NCI-H345 treated with DMSO at 0.1 percent for 48 hours (cell line): ENCODE measurements at regions not wholly inside any gene's neighbourhood (a gene's known extent, or its start where the extent isn't known, plus 50 kb on each side); places are given as distances from the start of the nearest gene placed in this dataset.
"Not testable (repeated sequence)": the region's sequence is repeated elsewhere in the genome, so short reads cannot be mapped to it uniquely, and the experiment has no call there.

ENCODE experiments used
- DNase-seq: peaks from one replicate; lab custom pipeline; 2025; ENCODE audit not compliant: unreplicated experiment; lab: John Stamatoyannopoulos, UW

GRCh38 chr7:68559518-68559917, 1038.8 kb upstream of the AUTS2 start:
- no peak for DNase-seq

- no peak for DNase-seq
These were observed 1035.9 kb upstream of the AUTS2 start for GRCh38 chr7:68562323-68562899.

GRCh38 chr7:68564306-68565135, 1033.8 kb upstream of the AUTS2 start:
- DNase-seq: no peak

GRCh38 chr7:68571286-68571685, 1027.0 kb upstream of the AUTS2 start:
- DNase-seq: no peak

- DNase-seq: peak; percentile 73
These were observed 1024.8 kb upstream of the AUTS2 start for GRCh38 chr7:68573271-68574005.

GRCh38 chr7:68576366-68576765, 1021.9 kb upstream of the AUTS2 start:
- no peak for DNase-seq

- DNase-seq: no peak
These were observed 1016.9 kb upstream of the AUTS2 start for GRCh38 chr7:68581417-68581816.

GRCh38 chr7:68587599-68587998, 1010.7 kb upstream of the AUTS2 start:
- DNase-seq: no peak

- DNase-seq: no peak
These were observed 996.4 kb upstream of the AUTS2 start for GRCh38 chr7:68601826-68602225.

GRCh38 chr7:68604541-68604940, 993.7 kb upstream of the AUTS2 start:
- DNase-seq: no peak

GRCh38 chr7:68610701-68611100, 987.6 kb upstream of the AUTS2 start:
- no peak for DNase-seq

GRCh38 chr7:68613405-68613804, 984.9 kb upstream of the AUTS2 start:
- no peak for DNase-seq

GRCh38 chr7:68613897-68614296, 984.4 kb upstream of the AUTS2 start:
- DNase-seq: no peak

- no peak for DNase-seq
These were observed 978.7 kb upstream of the AUTS2 start for GRCh38 chr7:68619526-68619925.

GRCh38 chr7:68622500-68622899, 975.8 kb upstream of the AUTS2 start:
- peak; percentile 32 for DNase-seq

- no peak for DNase-seq
These were observed 975.2 kb upstream of the AUTS2 start for GRCh38 chr7:68623030-68623429.

GRCh38 chr7:68627247-68627864, 970.9 kb upstream of the AUTS2 start:
- DNase-seq: no peak

GRCh38 chr7:68630914-68631313, 967.4 kb upstream of the AUTS2 start:
- not testable (repeated sequence) for DNase-seq

GRCh38 chr7:68640103-68640502, 958.2 kb upstream of the AUTS2 start:
- no peak for DNase-seq

- no peak for DNase-seq
These were observed 955.5 kb upstream of the AUTS2 start for GRCh38 chr7:68642727-68643126.

GRCh38 chr7:68663392-68663791, 934.9 kb upstream of the AUTS2 start:
- DNase-seq: no peak

GRCh38 chr7:68671046-68671445, 927.2 kb upstream of the AUTS2 start:
- no peak for DNase-seq
